AG20443 (cell line): ENCODE measurements at regions not wholly inside any gene's neighbourhood (a gene's known extent, or its start where the extent isn't known, plus 50 kb on each side); places are given as distances from the start of the nearest gene placed in this dataset.

Source experiments
- DNase-seq: peaks from one replicate; pipeline ENCODE4 v3.0.0; 2012; ENCODE audit warnings: low spot score, mixed read lengths

DNA sequence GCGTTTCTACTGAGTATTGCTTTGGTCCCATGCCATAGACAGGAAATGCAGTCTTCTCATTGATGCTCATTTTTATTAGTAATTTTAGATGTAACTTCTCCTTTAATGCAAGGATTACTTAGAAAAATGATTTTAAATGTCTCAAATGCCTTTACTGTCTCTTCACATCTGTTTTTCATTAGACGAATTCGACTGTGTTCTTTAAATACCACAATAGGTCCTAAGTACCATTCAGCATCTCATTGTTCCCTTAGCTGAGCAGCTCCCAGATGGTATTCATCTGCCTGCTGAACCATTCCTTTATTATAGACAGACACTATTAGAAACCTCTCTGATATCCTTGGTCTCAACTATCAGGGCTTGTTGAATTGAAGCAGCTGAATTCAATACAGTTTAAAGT, 113.6 kb downstream of the LSMEM1 start:
- no peak for DNase-seq

DNA sequence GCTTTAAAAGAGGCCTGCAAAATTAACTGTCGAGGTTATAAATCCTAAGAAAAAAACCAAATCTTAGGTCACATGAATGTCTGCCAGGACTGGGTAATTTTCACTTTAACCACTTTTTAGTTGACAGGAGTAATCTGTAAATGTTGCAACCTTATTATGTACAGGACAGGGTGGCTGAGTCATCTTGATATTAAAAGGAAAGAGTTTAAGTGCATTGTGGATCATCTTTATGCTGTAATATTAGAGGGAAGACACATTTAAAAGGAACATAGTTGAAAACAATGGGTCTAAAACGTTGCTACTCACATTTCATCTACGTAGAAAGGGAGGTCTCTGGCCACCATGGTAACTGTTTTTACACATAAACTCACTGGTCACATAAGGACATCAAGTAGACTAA, 115.5 kb downstream of the LSMEM1 start:
- DNase-seq = no peak

DNA sequence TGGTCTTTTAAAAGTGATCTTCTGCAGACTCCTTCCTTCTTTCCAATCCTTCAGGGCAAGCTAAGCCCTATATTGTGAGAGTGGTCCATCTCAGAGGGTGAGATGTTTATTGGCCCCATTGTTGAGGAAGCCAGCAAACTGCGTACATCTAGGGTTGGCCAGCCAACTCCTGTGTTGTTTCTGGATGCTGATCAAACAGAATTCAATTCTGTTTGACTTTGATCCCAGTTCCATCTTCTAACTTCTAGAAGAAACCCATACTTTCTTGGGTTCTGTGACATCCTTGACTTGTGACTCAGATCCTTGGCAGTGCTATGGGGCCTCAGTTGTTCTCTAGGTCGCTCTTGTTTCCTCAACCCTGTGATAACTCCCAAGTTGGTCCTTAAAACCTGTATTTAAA, 116.2 kb downstream of the LSMEM1 start:
- no peak for DNase-seq

DNA sequence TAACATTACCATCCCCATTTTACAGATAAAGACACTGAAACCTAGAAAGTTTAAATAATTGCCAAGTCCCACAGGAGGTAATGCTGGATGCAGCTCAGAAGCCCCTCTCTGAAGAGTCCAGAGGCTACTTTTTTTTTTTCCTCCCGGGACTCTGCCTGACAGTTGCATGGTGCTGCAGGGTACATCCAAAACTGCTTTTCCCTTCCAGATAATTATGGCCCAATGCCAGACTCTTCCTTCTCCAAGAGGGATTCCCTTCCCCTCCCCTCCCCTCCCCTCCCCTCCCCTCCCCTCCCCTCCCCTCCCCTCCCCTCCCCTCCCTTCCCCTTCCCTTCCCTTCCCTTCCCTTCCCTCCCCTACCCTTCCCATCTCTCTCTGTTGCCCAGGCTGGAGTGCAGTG, 122.9 kb downstream of the LSMEM1 start:
- no peak for DNase-seq

DNA sequence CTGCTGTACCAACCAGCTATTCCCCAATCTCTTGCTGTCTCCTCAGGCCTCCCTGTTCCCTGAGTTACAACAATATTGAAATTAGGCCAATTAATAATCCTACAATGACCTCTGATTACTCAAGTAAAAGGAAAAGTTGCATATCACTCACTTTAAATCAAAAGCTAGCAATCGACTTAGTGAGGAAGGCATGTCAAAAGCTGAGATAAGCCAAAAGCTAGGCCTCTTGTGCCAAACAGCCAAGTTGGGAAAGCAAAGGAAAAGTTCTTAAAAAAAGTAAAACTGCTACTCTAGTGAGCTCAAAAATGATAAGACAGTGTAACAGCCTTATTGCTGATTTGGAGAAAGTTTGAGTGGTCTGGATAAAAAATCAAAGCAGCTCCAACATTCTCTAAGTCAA, 129.8 kb downstream of the LSMEM1 start:
- no peak for DNase-seq

DNA sequence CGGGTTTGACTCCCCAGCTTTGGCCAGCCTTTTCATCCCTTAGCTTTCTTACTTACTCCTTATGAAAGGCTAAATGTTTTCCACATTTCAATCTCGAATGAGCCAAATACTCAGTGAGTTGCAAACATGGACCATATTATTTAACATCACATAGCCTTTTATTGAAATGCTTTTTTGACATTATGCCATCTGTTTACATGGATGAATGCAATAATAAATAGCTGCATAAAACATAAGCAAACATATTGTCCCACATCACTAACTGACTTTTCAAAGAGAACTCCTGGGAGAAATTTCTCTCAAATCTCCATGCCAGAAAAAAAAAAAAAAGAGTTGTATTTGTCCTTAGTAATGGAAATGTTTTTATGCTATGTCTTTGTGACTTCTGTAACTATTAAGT, 134.9 kb downstream of the LSMEM1 start:
- DNase-seq = no peak

DNA sequence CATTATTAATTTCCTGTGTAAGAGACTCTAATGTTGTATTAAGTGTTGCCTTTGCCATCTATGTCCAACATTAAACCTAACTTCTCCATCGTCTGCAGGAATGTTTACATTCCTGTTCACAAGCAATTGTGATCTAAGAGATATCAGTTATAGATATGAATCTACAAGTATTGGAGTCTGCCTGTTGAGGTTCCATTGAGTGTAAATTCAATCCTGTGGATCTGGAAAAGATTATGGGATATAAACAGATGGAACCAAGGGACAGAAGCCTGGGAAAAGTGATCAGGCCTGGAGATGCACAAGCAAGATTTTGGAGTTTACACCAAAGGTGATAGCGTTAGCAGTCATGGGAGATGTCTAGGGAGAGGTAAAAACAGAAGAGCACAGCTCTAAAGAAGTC, 135.5 kb downstream of the LSMEM1 start:
- no peak for DNase-seq

DNA sequence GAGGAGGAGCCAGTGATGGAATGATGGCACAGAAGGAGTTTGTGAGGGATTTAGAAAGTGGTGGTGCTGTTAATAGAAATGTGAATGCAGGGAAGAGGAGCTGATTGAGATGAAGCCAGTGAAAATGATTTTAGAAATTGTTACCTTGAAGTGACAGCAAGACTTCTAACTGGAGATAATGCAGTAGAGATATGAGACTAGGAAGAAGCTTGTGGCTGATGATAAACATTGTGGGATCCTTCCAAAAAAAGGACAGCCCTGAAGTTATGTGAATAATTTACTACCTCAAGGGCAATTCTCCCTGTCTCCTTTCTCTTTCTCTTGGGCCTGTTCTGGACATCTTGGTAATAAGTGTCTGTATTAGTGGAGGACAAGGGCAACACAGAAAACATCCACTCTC, 138.6 kb downstream of the LSMEM1 start:
- no peak for DNase-seq

DNA sequence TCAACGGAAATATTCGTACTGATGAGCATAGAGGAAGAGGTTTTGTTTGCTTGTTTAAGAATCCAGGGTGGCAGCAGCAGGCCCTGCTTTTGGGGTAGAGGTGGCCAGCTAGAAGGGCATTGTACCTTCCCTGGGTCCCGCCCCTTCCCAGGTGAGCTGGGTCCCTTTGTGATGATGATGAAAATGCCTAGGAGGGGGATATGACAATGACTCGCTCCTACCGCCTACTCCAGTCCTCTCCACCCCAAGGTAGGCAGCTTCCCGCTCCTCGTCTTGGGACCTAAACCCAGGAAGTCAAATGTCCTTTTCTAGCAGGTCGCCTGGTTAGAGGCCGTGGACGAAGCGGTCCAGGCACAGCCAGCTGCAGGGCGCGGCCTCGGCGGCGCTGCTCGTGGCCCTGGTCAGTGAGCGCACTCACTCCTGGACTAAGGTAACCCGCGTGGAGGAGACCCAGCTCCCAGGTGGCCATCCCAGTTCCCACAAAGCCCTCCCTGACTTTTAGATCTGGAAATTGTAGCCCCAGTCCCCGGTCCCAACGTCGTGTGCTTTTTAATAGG, 141.4 kb downstream of the LSMEM1 start:
- DNase-seq = no peak

DNA sequence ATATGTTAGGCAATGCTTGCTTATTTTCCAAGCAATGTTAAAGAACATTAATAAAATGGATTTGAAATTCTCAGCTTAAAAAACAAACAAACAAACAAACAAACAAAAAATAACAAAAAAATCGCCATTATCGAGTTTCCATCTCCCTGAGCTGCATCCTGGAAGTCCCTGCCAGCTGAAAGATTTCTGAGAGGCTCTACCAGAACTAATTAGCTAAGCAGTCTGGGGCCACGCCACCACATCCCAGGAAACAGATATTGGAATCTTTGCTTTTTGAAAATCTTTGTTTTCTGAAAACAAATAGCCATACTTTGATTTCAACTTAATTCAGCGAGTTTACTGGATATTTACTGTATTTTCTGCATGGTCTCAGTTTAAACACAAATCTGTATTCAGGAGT, 143.6 kb downstream of the LSMEM1 start:
- no peak for DNase-seq

DNA sequence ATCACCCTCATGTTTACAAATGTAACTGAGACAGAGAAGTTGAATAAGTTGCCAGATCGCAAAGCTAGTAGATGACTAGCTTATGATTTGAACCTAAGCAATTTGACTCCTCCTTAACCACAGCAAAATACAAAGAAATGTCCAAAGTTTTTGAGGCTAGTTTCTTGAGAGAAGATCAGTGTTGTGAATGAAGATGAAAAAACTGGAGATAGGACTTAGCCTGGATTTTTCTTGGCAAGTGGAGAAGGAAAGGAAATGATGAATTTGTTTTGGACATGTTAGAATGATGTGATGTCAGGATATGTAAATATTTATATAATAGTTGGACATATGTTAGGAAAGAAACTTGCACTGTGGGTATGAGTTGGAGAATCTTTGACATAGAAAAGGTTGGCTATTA, 149.8 kb downstream of the LSMEM1 start:
- no peak for DNase-seq

DNA sequence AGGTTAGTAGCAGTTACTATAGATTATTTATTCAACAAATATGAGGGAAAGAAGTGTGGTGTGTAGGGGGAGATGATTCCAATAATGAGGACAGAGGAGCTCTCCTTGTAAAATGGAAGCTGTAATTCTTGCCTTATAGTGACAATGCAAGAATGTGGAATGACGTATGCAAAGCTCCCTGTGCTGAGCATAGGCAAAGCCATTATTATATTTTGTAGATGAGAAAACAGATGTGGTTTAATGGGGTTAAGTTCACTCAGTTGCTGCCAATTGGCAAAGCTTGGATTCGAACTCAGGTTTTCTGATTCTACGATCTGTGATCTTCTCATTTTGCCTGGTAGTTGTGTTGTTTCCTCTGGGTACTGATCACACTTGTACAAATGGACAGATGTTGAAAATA, 153.3 kb downstream of the LSMEM1 start:
- DNase-seq = no peak

DNA sequence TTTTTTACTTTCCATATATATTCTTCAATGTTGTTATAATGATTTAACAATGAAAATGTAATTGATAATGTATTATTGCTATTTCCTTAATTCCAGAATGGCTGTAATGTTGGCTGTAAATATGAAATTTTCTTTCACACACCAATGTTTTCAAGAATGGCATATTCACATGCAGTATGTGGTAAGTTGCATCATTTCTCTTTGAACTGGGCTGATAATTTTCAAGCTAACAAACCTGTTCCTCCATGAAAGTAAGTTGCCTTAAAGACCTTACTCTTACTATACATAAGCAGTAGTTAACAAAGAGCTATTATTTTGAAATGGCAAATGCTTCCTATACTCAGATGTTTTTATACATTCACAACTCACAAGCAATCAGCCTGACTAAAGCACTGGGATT, 154.5 kb downstream of the TMEM168 start:
- no peak for DNase-seq

DNA sequence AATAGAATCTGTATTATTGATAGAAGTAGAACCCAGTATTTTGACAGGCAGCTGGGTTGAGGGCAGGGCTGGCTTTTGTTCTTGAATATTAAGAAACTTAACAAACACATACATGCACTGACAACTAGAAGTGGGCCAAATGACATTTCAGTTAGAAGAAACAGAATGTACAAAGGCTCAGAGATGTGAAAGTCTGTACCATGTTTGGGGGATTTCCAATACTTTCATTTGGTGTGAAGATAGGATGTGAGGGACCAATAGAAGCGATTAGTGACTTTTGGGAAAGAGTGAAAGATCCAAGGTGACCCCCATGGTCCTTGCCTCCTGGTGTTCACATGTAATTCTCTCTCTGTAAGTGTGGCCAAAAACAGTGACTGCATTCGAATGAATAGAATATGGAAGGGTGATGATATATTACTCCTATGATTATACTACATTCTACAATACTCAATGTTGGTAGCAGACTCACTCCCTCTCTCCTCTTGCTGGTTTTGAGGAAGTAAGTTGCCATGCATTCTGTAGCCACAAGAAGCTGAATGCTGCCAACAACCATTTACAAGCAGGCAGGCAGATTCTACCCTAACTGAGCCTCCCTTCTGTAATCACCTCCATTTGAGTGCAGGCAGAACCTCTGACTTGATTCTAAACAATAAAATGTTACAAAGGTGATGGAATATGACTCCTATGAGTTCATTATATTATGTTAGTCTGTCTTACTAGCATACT, 151.4 kb downstream of the TMEM168 start:
- no peak for DNase-seq

DNA sequence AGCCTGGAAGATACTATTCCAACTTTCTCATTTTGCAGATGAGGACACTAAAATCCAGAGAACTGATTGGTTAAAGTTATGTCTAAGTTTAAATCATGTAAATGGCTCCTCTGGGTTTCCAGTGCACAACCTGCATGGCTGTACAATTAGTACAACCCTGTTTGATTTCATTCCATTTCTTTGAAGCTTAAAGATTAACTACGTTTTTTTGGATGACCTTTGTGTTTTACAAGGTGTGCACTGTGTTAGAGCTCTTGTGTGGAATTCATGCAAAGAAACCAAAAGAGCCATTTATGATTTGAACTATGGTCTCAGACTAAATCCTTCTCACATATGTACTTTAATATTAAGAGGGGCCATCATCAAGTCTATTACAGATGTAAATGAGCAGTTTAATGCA, 149.5 kb downstream of the TMEM168 start:
- DNase-seq = no peak

DNA sequence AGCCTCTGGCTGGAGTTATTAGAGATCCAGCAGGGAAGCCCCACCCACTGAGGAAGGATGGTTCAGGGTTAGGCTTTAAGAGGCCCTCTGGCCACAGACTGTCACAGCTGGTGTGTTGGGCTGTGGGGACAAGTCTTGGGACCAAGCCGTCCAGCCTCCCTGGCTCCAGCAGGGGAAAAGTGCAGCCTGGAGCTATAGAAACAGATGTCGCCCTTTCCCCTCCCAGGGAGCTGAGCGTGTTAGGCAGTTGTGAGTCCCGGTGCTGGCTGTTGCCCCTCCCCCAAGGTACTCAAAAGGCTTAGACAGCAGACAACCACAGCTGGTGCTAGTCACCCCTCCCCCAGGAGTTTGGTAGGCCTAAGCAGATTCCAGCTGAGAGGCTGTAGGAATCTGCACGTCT, 143.4 kb downstream of the TMEM168 start:
- no peak for DNase-seq

DNA sequence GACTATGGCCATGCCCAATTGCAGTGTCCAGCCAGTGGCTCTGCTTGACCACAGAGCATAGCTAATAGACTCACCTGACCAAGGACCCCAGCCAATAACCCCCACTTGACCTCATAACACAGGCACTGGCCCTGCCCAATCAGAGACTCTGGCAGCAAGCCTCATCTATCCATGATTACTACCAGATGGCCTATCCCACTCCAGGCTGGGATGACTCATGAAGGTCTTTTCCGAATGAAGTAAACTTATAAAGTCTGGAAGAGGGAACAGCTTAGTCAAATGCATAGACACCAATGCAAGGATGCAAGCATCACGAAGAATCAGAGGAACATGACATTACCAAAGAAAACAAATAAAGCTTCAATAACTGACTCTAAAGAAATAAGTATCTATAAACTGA, 141.4 kb downstream of the TMEM168 start:
- no peak for DNase-seq

DNA sequence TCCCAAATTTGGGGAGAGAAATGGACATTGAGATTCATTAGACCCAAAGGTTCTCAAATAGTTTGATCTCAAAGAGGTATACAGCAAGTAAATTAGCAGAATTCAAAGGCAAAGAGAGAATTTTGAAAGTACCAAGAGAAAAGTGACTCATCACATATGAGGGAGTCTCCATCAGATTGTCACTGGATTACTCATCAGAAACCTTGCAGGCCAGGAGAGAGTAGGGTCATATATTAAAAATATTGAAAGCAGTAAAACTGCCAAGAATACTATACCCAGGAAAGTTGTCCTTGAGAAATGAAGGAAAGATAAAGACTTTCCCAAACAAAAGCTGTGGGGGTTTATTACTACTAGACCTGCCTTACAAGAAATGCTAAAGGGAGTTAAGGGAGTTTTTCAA, 140.6 kb downstream of the TMEM168 start:
- DNase-seq = no peak

DNA sequence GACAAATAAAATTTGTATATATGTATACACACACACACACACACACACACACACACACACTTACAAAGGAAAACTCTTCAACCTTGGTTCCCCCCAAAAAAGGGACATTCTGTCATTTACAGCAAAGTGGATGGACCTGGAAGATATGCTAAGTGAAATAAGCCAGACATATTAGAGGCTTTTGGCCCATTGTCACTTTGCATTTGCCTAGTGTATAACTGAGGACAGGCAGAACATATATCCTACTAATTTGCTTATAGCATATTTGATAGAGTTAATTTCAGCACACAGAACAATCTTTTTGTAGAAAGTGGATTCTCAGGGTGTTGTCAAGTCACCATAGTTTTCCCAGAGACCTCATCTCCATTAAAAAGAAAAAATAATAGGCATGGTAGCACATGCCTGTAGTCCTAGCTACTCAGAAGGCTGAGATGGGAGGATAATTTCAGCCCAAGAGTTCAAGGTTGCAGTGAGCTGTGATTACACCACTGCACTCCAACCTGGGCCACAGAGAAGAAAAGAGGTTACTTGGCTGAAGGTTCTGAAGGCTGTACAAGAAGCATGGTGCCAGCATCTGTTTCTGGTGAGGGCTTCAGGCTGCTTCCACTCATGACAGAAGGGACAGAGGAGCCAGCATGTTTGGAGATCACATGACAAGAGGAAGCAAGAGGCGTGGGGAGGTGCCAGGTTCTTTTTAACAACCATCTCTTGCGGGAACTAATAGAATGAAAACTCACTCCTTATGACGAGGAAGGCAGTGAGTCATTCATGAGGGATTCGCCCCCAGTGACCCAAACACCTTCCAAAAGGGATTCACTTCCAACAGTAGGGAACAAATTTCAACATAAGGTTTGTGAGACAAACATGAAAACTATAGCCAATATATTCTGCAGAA, 135.6 kb downstream of the TMEM168 start:
- no peak for DNase-seq

DNA sequence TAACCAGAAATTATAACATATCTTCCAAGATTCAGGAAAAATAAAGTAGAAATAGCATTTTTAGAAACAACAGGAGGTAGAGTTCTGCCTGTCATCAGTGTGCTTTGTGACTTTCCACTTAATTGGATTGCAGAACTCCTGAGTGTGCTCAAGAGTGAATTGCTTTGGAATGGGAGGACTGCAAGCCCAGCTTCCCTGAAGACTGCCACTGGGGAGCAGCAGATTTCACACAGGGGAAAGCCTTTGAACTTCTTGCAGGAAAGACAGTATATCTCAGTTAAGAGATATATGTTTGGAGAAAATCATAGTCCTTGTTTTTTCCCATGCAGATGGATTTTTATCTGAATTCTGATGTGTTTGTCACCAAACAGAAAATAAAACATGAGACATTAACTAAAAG, 124.5 kb downstream of the TMEM168 start:
- DNase-seq = peak; percentile 17

DNA sequence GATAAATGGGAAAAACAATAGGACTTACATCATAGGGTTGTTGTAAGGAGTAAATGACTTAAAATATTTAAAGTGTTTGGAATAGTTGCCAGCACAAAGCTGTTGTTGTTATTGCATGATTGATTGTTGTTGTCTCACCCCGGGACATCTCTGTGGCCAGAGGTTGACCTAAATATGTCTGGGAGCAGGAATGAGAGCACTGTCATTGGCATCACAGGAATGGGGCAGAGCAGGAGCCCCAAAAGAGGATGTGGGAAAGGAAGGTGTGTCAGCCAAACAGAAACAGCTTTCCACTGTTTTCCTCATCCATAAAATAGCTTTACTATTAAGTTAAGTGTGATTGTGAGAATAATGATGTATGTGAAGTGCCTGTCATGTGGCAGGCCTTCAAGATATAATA, 121.6 kb downstream of the TMEM168 start:
- DNase-seq = no peak

DNA sequence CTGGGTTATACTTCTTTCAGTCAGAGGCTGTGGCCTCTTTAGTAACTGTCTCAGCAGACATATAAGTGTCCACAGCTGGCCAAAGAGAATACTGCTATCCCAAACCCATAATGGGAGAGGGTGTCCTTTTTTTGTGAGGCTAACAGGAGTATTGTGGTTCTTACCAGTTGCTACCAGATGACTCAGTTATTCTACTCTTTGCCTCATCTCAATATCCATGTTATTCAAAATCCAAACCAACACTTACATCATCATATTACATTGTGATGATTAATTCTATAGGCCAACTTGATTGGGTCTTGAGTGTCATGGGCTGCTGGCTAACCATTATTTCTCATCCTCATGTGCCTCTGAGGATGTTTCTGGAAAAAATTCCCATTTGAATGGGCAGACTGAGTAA, 120.9 kb downstream of the TMEM168 start:
- no peak for DNase-seq

DNA sequence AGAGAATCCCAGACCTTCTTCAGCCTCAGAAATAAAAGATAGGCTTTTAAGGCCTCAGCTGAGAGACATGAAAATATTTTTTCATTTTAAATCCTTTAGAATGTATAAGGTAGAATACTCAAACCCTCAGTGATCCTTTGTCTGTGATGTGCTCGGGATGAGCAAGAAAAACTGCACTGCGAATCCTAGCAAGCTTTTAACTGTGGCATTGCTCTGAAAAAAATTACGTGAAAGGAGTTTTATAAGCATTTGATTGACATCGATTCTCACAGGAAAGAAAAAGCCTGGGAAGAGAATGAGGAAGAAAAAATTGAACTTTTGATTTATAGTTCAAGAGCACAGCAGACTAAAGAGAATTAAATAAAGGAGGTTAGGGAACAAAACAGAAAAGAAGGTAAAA, 120.0 kb downstream of the TMEM168 start:
- DNase-seq = no peak
